NCI-H1694 (cell line): ENCODE measurements at regions not wholly inside any gene's neighbourhood (a gene's known extent, or its start where the extent isn't known, plus 50 kb on each side); places are given as distances from the start of the nearest gene placed in this dataset.

ENCODE experiments used
- DNase-seq: peaks from one replicate; lab custom pipeline; 2025; lab: John Stamatoyannopoulos, UW

- no peak for DNase-seq
Measured at GRCh38 chr17:17398188-17398942, 78.4 kb upstream of the MED9 start.

GRCh38 chr17:17398943-17399926 is 77.6 kb upstream of the MED9 start:
- DNase-seq = no peak

GRCh38 chr17:17400070-17400469 is 76.7 kb upstream of the MED9 start:
- DNase-seq = no peak

GRCh38 chr17:17400566-17401184 is 76.1 kb upstream of the MED9 start:
- DNase-seq = no peak

- DNase-seq = peak; percentile 16
Measured at GRCh38 chr17:17401271-17401781, 75.5 kb upstream of the MED9 start.

- DNase-seq = no peak
Measured at GRCh38 chr17:17402558-17402957, 74.2 kb upstream of the MED9 start.

GRCh38 chr17:17403065-17403464 is 73.7 kb upstream of the MED9 start:
- DNase-seq = no peak

- peak; percentile 96 for DNase-seq
Measured at GRCh38 chr17:17403899-17404576, 72.8 kb upstream of the MED9 start.

GRCh38 chr17:17405673-17406072 is 71.1 kb upstream of the MED9 start:
- no peak for DNase-seq

- DNase-seq = no peak
Measured at GRCh38 chr17:17406225-17406624, 70.6 kb upstream of the MED9 start.

- DNase-seq = no peak
Measured at GRCh38 chr17:17408236-17408794, 68.5 kb upstream of the MED9 start.

- no peak for DNase-seq
Measured at GRCh38 chr17:17410357-17410756, 66.4 kb upstream of the MED9 start.

- no peak for DNase-seq
Measured at GRCh38 chr17:17411692-17412091, 65.1 kb upstream of the MED9 start.

- DNase-seq = no peak
Measured at GRCh38 chr17:17412326-17412725, 64.5 kb upstream of the MED9 start.

GRCh38 chr17:17413215-17413792 is 63.5 kb upstream of the MED9 start:
- no peak for DNase-seq

- no peak for DNase-seq
Measured at GRCh38 chr17:17413821-17414220, 63.0 kb upstream of the MED9 start.

- DNase-seq = peak; percentile 41
Measured at GRCh38 chr17:17414341-17414805, 62.4 kb upstream of the MED9 start.

- no peak for DNase-seq
Measured at GRCh38 chr17:17415006-17415405, 61.8 kb upstream of the MED9 start.

GRCh38 chr17:17416007-17416399 is 60.8 kb upstream of the MED9 start:
- DNase-seq = peak; percentile 74

- DNase-seq = peak; percentile 19
Measured at GRCh38 chr17:17416400-17417360, 60.1 kb upstream of the MED9 start.
